ENCODE measurements at regions not wholly inside any gene's neighbourhood (a gene's known extent, or its start where the extent isn't known, plus 50 kb on each side); places are given as distances from the start of the nearest gene placed in this dataset.

DNA sequence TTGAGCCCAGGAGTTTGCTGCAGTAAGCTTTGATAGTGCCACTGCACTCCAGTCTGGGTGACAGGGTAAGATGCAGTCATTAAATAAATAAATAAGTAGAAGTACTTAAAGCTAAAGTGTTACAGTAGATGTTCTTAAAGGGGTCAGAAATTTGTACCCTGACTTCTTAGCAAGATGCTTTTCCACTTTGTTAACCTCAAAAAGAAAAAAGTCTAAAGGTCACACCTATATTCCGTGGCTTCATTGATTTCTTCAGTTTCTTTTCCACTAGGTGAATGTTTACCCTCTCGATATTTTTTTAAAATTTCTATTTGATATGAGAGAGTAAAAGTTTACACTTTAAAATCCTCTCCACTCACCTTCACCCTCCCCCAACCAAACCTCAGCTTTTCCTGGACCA lies 64.3 kb upstream of the PLEKHA5 start:
- Histone ChIP-seq H3K27me3 (no peaks in the 10 kb centered on the region), H3K27ac (no peak overlapping the region), H3K4me3 (no peak overlapping the region), H3K36me3 (no peaks in the 10 kb centered on the region), H3K4me1 (no peaks in the 10 kb centered on the region), H3K9me3 (no peaks in the 10 kb centered on the region)
- TF ChIP-seq, protein P1, sequence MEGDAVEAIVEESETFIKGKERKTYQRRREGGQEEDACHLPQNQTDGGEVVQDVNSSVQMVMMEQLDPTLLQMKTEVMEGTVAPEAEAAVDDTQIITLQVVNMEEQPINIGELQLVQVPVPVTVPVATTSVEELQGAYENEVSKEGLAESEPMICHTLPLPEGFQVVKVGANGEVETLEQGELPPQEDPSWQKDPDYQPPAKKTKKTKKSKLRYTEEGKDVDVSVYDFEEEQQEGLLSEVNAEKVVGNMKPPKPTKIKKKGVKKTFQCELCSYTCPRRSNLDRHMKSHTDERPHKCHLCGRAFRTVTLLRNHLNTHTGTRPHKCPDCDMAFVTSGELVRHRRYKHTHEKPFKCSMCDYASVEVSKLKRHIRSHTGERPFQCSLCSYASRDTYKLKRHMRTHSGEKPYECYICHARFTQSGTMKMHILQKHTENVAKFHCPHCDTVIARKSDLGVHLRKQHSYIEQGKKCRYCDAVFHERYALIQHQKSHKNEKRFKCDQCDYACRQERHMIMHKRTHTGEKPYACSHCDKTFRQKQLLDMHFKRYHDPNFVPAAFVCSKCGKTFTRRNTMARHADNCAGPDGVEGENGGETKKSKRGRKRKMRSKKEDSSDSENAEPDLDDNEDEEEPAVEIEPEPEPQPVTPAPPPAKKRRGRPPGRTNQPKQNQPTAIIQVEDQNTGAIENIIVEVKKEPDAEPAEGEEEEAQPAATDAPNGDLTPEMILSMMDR (IDR thresholded peaks at IDR 0.05), result no peak
- intact Hi-C loops (cut with DNase I), result no loop called here
- no peak for DNase-seq (ENCODE audit: low spot score in 2 of 2)

DNA sequence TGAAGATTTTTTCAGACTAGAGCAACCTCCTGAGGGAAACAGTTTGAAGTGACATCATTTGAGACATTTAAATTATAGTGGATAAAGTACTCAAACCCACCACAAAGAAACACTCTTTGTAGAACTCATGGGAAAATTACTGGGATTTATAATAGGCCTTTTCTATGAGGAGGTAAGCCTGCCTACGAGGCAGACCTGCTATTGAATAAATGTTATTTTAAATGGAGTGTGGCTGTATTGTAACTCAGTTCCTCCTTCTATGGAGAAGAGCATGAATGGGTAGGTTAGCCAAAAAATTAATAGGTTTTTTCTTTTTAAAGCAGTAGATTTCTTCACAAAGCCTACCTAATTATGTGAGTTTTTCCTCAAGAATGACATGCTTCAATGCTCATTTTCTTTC lies 63.7 kb upstream of the PLEKHA5 start:
- no peak overlapping the region for H3K27ac ChIP-seq
- no peak for DNase-seq (ENCODE audit: low spot score in 2 of 2)
- no peaks in the 10 kb centered on the region for H3K36me3 ChIP-seq
- intact Hi-C loops (cut with DNase I), result no loop called here
- H3K27me3 ChIP-seq, result no peaks in the 10 kb centered on the region
- H3K4me3 ChIP-seq, result no peak overlapping the region
- no peaks in the 10 kb centered on the region for H3K9me3 ChIP-seq
- TF ChIP-seq, protein P1 (IDR thresholded peaks at IDR 0.05), result no peak
- H3K4me1 ChIP-seq, result no peaks in the 10 kb centered on the region

DNA sequence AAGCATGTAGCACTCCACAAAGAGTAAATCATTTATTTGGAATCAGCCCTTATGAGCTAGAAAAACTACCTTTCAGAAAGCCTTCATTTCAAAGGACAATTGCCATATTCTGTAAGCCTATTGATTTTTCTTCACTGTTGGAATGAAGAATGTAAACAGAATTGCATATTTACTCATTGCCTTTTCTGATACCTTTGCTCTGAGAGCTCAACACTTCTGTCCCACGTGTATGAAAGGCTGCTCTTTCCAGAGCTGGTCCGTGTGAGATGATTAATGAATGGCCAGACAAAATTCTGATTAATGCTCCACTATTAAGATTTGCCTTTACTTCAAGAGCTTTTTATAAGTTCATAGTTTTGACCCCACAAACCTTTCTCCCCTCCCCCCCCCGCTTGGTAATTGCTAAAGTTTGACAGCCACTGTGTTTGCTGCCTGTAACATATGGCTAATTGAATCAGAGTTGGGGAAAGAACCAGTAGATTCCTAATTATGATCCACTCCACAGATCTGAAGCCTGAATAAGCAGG lies 63.0 kb upstream of the PLEKHA5 start:
- no peaks in the 10 kb centered on the region for H3K27me3 ChIP-seq
- no peaks in the 10 kb centered on the region for H3K9me3 ChIP-seq
- no peak for DNase-seq (ENCODE audit: low spot score in 2 of 2)
- TF ChIP-seq, protein P1 (IDR thresholded peaks at IDR 0.05), result no peak
- no peak overlapping the region for H3K4me3 ChIP-seq
- no peak overlapping the region for H3K27ac ChIP-seq
- intact Hi-C loops (cut with DNase I), result no loop called here
- H3K36me3 ChIP-seq, result no peaks in the 10 kb centered on the region
- H3K4me1 ChIP-seq, result no peaks in the 10 kb centered on the region

DNA sequence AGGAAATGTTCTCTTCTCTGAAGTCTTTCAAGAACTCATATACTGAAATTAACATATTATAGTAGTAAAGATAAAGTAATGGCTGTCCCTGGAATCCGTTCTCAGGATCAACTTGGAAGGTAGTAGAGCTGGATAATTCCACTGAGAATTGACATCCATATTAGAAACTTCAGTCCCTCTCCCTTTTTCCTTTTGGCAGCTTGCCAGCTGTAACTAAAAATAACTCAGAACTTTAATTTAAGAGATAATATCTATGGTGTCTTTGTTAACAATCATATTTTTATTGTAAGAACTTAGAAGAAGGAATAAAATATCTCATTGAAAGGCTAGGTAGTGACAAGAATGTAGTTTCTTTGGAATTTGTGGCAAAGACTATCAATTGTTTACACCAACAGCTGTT lies 61.4 kb upstream of the PLEKHA5 start:
- TF ChIP-seq, protein P1 (IDR thresholded peaks at IDR 0.05), result no peak
- H3K4me3 ChIP-seq, result no peak overlapping the region
- H3K9me3 ChIP-seq, result no peaks in the 10 kb centered on the region
- intact Hi-C loops (cut with DNase I), result no loop called here
- H3K36me3 ChIP-seq, result no peaks in the 10 kb centered on the region
- no peaks in the 10 kb centered on the region for H3K27me3 ChIP-seq
- no peak for DNase-seq (ENCODE audit: low spot score in 2 of 2)
- H3K27ac ChIP-seq, result no peak overlapping the region
- H3K4me1 ChIP-seq, result no peaks in the 10 kb centered on the region

DNA sequence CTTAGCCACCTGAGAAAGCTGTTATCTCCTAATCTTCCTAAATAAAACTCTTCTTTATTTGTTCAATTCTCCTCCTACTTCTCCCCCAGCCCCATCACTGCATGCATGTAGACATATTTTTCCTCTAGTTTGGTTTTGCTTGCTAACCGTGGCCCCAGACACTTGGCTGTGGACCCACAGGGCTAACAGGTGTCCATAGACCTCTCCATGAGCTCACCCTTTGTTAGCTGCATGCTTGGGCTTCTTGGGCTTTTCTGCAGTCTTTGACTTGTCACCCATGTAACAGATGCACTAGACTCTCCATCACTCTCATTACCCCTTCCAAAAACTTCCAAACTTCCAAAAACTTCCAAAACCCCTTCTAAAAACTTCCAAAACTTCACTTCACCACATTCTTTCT lies 59.2 kb upstream of the PLEKHA5 start:
- H3K27me3 ChIP-seq, result no peaks in the 10 kb centered on the region
- no peak for DNase-seq (ENCODE audit: low spot score in 2 of 2)
- H3K4me3 ChIP-seq, result no peak overlapping the region
- intact Hi-C loops (cut with DNase I), result no loop called here
- no peaks in the 10 kb centered on the region for H3K9me3 ChIP-seq
- TF ChIP-seq, protein P1 (IDR thresholded peaks at IDR 0.05), result no peak
- no peaks in the 10 kb centered on the region for H3K36me3 ChIP-seq
- no peak overlapping the region for H3K27ac ChIP-seq
- no peaks in the 10 kb centered on the region for H3K4me1 ChIP-seq

DNA sequence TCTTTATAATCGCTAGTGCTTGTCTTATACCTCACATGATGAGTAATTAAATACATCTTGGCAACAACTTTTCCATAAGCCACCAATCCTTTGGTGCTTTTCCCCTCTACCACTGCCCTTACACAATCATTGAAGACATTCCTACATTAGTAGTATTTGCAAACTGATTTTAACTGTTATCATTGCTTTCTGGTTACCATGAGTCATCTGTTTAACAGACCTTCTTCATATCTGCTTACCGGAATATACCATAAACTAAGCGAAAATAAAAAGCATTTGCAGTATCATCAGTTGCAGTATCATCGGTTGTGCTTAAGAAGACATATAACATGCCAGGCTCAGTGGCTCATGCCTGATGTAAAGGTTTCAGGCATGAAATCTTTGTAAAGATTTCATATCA lies 54.8 kb upstream of the PLEKHA5 start:
- no peak overlapping the region for H3K4me3 ChIP-seq
- intact Hi-C loops (cut with DNase I), result no loop called here
- H3K36me3 ChIP-seq, result no peaks in the 10 kb centered on the region
- no peaks in the 10 kb centered on the region for H3K9me3 ChIP-seq
- H3K27ac ChIP-seq, result no peak overlapping the region
- no peaks in the 10 kb centered on the region for H3K4me1 ChIP-seq
- no peaks in the 10 kb centered on the region for H3K27me3 ChIP-seq
- TF ChIP-seq, protein P1 (IDR thresholded peaks at IDR 0.05), result no peak
- no peak for DNase-seq (ENCODE audit: low spot score in 2 of 2)
